ENCODE measurements at regions not wholly inside any gene's neighbourhood (a gene's known extent, or its start where the extent isn't known, plus 50 kb on each side); places are given as distances from the start of the nearest gene placed in this dataset.

- no peak overlapping the region for H3K4me3 ChIP-seq (ENCODE audit: low read length, poor library complexity, severe bottlenecking)
- H3K36me3 ChIP-seq (ENCODE audit: insufficient read depth, low read length), result no peaks in the 10 kb centered on the region
- no peak overlapping the region for H3K9ac ChIP-seq (ENCODE audit: low read depth, low read length, poor library complexity, severe bottlenecking)
- no peaks in the 10 kb centered on the region for H4K20me1 ChIP-seq (ENCODE audit: insufficient read depth, low read length, poor library complexity, severe bottlenecking)
- H2AFZ ChIP-seq (ENCODE audit: low read length), result no peak overlapping the region
- no peaks in the 10 kb centered on the region for H3K9me3 ChIP-seq (ENCODE audit: insufficient read depth, low read depth, low read length)
- H3K79me2 ChIP-seq (ENCODE audit: insufficient read depth, low read length), result no peaks in the 10 kb centered on the region
- no peaks in the 10 kb centered on the region for H3K9me2 ChIP-seq (replicated peaks; ENCODE audit: low read depth, low read length)
- H3K27me3 ChIP-seq (ENCODE audit: insufficient read depth, low read length, poor library complexity, severe bottlenecking), result no peaks in the 10 kb centered on the region
- no peaks in the 10 kb centered on the region for H3F3A ChIP-seq (ENCODE audit: low read depth)
- no peak overlapping the region for H3K4me2 ChIP-seq (ENCODE audit: low read depth, low read length, poor library complexity, severe bottlenecking)
- TF ChIP-seq CTCF (conservative IDR thresholded peaks at IDR 0.05; ENCODE audit: low read length) (no peak), EZH2phosphoT487 (IDR thresholded peaks at IDR 0.05; ENCODE audit: borderline replicate concordance) (no peak)
- peaks cover 30% of the 10 kb centered on the region for H3K4me1 ChIP-seq (ENCODE audit: insufficient read depth, low read length, poor library complexity, severe bottlenecking)
Observed at GRCh38 chr10:47245731-47246350, 54.2 kb upstream of the GDF10 start.

GRCh38 chr10:47246406-47247147 lies 53.4 kb upstream of the GDF10 start:
- no peaks in the 10 kb centered on the region for H3K9me3 ChIP-seq (ENCODE audit: insufficient read depth, low read depth, low read length)

More at GRCh38 chr10:47246406-47247147, 53.4 kb upstream of the GDF10 start:
- Histone ChIP-seq H3K9me2 (replicated peaks; ENCODE audit: low read depth, low read length) (no peaks in the 10 kb centered on the region), H3K4me1 (ENCODE audit: insufficient read depth, low read length, poor library complexity, severe bottlenecking) (peaks cover 30% of the 10 kb centered on the region), H3K79me2 (ENCODE audit: insufficient read depth, low read length) (no peaks in the 10 kb centered on the region), H3K36me3 (ENCODE audit: insufficient read depth, low read length) (no peaks in the 10 kb centered on the region), H4K20me1 (ENCODE audit: insufficient read depth, low read length, poor library complexity, severe bottlenecking) (no peaks in the 10 kb centered on the region), H3K4me2 (ENCODE audit: low read depth, low read length, poor library complexity, severe bottlenecking) (no peak overlapping the region), H3K9ac (ENCODE audit: low read depth, low read length, poor library complexity, severe bottlenecking) (no peak overlapping the region), H3K27me3 (ENCODE audit: insufficient read depth, low read length, poor library complexity, severe bottlenecking) (no peaks in the 10 kb centered on the region), H2AFZ (ENCODE audit: low read length) (no peak overlapping the region), H3F3A (ENCODE audit: low read depth) (no peaks in the 10 kb centered on the region), H3K4me3 (ENCODE audit: low read length, poor library complexity, severe bottlenecking) (no peak overlapping the region)
- TF ChIP-seq EZH2phosphoT487 (IDR thresholded peaks at IDR 0.05; ENCODE audit: borderline replicate concordance) (no peak), CTCF (conservative IDR thresholded peaks at IDR 0.05; ENCODE audit: low read length) (no peak)

Data from Loucy (cell line).